ENCODE measurements at regions not wholly inside any gene's neighbourhood (a gene's known extent, or its start where the extent isn't known, plus 50 kb on each side); places are given as distances from the start of the nearest gene placed in this dataset.

DNA sequence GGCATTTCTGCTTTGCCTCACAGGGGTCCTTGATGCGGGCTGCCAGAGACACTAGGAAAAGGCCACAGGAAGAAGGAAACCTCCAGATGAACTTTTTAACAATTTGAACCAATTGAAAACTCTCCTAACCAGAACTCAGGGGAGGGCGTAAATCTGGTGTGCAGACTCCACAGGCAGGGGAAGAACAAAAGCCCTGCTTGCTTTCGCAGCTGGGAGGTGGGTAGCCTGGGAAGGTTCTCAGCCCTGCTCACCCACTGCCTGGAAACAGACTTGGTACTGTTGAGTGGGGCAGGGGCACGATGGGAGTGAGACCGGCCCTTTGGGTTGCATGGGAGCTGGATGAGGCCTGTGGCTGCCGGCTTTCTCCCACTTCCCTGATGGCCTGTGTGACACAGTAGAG, 237.8 kb upstream of the TLE4 start:
- H3K36me3 ChIP-seq (replicated peaks; ENCODE audit: control insufficient read depth, insufficient read depth, low read length): no peaks in the 10 kb centered on the region
- H3K27me3 ChIP-seq (ENCODE audit: control insufficient read depth, insufficient read depth, low read length): no peaks in the 10 kb centered on the region
- no peak for DNase-seq
- no peak overlapping the region for H3K4me3 ChIP-seq (ENCODE audit: insufficient read depth, low read depth, low read length)

GRCh38 chr9:79334711-79335110, 237.1 kb upstream of the TLE4 start:
- H3K36me3 ChIP-seq (replicated peaks; ENCODE audit: control insufficient read depth, insufficient read depth, low read length): no peaks in the 10 kb centered on the region
- no peak for DNase-seq
- no peak overlapping the region for H3K4me3 ChIP-seq (ENCODE audit: insufficient read depth, low read depth, low read length)
- H3K27me3 ChIP-seq (ENCODE audit: control insufficient read depth, insufficient read depth, low read length): no peaks in the 10 kb centered on the region

GRCh38 chr9:79335987-79336386, 235.8 kb upstream of the TLE4 start:
- no peak for DNase-seq
- H3K36me3 ChIP-seq (replicated peaks; ENCODE audit: control insufficient read depth, insufficient read depth, low read length): no peaks in the 10 kb centered on the region
- no peak overlapping the region for H3K4me3 ChIP-seq (ENCODE audit: insufficient read depth, low read depth, low read length)
- H3K27me3 ChIP-seq (ENCODE audit: control insufficient read depth, insufficient read depth, low read length): no peaks in the 10 kb centered on the region

- no peak overlapping the region for H3K4me3 ChIP-seq (ENCODE audit: insufficient read depth, low read depth, low read length)
- H3K27me3 ChIP-seq (ENCODE audit: control insufficient read depth, insufficient read depth, low read length): no peaks in the 10 kb centered on the region
- H3K36me3 ChIP-seq (replicated peaks; ENCODE audit: control insufficient read depth, insufficient read depth, low read length): no peaks in the 10 kb centered on the region
- no peak for DNase-seq
Observed at GRCh38 chr9:79341561-79341960, 230.2 kb upstream of the TLE4 start.

DNA sequence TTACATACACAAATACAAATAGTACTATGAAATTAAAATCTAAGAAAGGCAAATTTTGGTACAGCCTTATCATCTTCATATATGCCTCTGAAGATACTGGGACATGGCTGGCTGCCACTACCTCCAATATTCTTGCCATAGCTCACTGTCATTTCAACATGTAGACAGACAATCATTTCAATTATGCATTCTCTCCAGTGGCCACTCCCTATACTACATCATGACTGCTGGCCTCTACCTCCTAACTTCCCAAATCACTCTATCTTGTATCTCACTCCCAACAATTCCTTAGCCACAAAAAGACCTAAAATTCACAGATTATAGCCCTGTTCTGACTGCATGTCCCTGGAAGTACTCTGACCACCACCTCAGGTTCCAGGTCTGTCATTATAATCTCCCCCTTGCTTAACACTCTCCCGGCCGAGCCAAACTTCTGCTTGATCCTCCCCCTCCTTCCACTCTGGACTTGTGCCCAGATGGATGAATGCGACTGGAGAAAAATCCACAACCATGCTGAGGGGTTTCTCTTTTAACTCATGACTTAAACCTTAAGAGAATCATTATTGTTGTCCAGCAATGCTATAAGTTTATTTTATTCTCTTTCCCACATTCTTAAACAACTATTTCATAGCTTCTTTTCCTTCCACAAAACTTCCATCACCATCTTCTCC, 225.3 kb upstream of the TLE4 start:
- Histone ChIP-seq H3K36me3 (replicated peaks; ENCODE audit: control insufficient read depth, insufficient read depth, low read length) (no peaks in the 10 kb centered on the region), H3K4me3 (ENCODE audit: insufficient read depth, low read depth, low read length) (no peak overlapping the region), H3K27me3 (ENCODE audit: control insufficient read depth, insufficient read depth, low read length) (no peaks in the 10 kb centered on the region)
- no peak for DNase-seq

- H3K27me3 ChIP-seq (ENCODE audit: control insufficient read depth, insufficient read depth, low read length): no peaks in the 10 kb centered on the region
- H3K4me3 ChIP-seq (ENCODE audit: insufficient read depth, low read depth, low read length): no peak overlapping the region
- no peak for DNase-seq
- H3K36me3 ChIP-seq (replicated peaks; ENCODE audit: control insufficient read depth, insufficient read depth, low read length): no peaks in the 10 kb centered on the region
Observed at GRCh38 chr9:79352322-79352721, 219.4 kb upstream of the TLE4 start.

- no peaks in the 10 kb centered on the region for H3K27me3 ChIP-seq (ENCODE audit: control insufficient read depth, insufficient read depth, low read length)
- no peak for DNase-seq
- H3K36me3 ChIP-seq (replicated peaks; ENCODE audit: control insufficient read depth, insufficient read depth, low read length): no peaks in the 10 kb centered on the region
- no peak overlapping the region for H3K4me3 ChIP-seq (ENCODE audit: insufficient read depth, low read depth, low read length)
Observed at GRCh38 chr9:79353856-79354520, 217.8 kb upstream of the TLE4 start.

DNA sequence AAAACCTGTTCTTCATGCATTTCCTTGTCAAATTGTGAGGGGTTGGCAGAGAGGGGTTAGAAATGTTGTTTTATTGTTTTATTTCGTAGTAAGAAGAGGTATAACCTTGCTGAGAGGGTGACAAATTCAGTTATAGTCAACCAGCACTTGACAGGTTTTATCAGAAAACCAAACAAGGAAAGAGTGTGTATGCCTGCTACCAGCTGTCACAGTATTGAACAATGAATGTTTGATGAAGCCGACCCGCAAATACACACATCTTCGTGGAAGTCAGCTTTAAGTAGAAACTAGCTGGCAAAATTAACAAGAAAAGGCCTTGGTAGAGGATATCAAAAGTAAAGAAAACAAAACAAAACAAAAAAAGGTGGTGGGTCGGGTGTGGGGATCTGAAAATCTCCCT, 214.6 kb upstream of the TLE4 start:
- Histone ChIP-seq H3K4me3 (ENCODE audit: insufficient read depth, low read depth, low read length) (no peak overlapping the region), H3K27me3 (ENCODE audit: control insufficient read depth, insufficient read depth, low read length) (peaks cover 3% of the 10 kb centered on the region; the same call in 1 of the 2 replicates), H3K36me3 (replicated peaks; ENCODE audit: control insufficient read depth, insufficient read depth, low read length) (no peaks in the 10 kb centered on the region)
- no peak for DNase-seq

DNA sequence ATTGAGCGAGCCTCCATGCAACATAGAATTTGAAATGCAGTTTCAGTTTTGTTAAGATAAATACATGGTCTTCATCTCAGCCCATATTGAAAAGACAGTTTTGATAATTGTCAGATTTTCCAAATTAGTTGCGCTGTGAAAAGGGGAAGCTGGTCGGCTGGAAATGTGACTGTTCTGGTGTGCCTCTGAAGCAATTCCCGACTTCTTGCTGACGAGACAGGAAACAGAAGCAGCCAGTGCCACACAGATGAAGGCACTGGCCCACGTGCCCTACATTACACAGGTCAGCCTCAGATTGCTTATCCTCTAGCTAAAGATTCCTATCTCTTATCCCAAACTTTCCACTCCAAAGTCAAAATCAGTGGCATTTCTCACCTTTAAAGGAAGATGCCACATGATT, 214.1 kb upstream of the TLE4 start:
- Histone ChIP-seq H3K27me3 (ENCODE audit: control insufficient read depth, insufficient read depth, low read length) (peaks cover 3% of the 10 kb centered on the region; the same call in 1 of the 2 replicates), H3K36me3 (replicated peaks; ENCODE audit: control insufficient read depth, insufficient read depth, low read length) (no peaks in the 10 kb centered on the region), H3K4me3 (ENCODE audit: insufficient read depth, low read depth, low read length) (no peak overlapping the region)
- DNase-seq: no peak

GRCh38 chr9:79360387-79361347, 211.1 kb upstream of the TLE4 start:
- Histone ChIP-seq H3K36me3 (replicated peaks; ENCODE audit: control insufficient read depth, insufficient read depth, low read length) (no peaks in the 10 kb centered on the region), H3K4me3 (ENCODE audit: insufficient read depth, low read depth, low read length) (no peak overlapping the region), H3K27me3 (ENCODE audit: control insufficient read depth, insufficient read depth, low read length) (peaks cover 3% of the 10 kb centered on the region; the same call in 1 of the 2 replicates)
- DNase-seq: no peak

DNA sequence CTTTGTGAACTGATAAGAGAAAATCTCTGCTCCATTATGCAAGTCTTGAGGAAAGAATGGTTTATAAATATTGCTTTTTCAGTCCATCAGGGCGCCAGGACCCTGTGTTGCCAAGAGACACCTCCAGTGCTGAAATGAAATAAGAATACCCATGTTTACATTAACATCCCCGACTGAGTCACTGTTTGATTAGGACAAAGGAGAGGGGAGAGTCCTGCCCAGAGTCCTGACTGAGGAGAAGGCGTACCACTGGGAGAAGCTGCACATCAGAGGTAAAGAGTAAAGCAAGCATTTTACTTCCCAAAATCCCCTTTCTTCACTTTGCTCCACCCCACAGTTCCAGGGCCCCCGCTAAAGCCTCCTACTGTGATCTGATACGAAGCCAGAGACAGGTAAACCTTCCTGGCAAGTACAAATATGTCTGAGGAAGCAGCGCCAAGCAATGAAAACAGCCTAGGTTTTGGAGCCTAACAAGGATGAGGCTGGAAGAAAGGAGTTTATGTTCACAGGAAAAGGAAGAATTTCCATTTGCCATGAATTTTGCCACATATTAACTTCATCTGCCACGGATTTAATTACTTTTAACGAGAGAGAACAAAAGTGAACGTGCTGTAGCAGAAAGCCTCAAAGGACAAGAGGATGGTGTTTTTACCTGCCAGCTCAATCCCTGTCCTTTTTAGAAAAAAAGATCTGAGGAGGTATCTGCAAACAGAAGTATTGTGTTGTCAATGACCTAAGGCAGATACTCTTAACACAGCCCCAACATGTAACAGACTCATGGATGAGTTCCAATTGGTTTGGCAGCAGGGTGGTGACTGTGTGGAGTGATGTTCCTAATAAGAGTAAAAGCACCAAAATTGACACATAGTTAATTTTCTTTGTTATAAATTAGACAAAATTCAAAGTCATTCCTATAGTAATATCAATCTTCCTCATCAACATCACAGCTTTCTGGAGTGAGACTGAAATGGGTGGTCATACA, 209.4 kb upstream of the TLE4 start:
- H3K27me3 ChIP-seq (ENCODE audit: control insufficient read depth, insufficient read depth, low read length): peaks cover 3% of the 10 kb centered on the region; the same call in 1 of the 2 replicates
- no peaks in the 10 kb centered on the region for H3K36me3 ChIP-seq (replicated peaks; ENCODE audit: control insufficient read depth, insufficient read depth, low read length)
- no peak overlapping the region for H3K4me3 ChIP-seq (ENCODE audit: insufficient read depth, low read depth, low read length)
- peak; percentile 9 for DNase-seq

DNA sequence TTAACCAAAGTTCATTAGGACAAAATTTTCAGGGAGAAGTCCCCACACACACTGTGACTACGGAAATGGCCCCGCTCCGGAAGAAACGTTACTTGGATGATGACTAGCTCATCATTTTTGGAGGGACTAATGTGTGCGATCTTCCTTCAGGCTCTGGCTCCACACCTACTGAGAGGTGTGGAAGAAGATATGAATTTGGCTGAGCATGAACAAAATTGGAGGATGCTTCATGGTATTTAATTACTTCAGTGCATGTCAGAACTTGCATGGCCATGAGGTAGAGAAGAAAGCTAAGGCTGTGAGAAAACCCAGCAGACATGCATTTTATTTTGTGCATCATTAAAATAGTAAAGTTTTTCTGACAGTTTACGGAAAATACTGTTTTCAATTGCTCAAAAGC, 202.1 kb upstream of the TLE4 start:
- no peaks in the 10 kb centered on the region for H3K36me3 ChIP-seq (replicated peaks; ENCODE audit: control insufficient read depth, insufficient read depth, low read length)
- H3K27me3 ChIP-seq (ENCODE audit: control insufficient read depth, insufficient read depth, low read length): no peaks in the 10 kb centered on the region
- DNase-seq: no peak
- no peak overlapping the region for H3K4me3 ChIP-seq (ENCODE audit: insufficient read depth, low read depth, low read length)

DNA sequence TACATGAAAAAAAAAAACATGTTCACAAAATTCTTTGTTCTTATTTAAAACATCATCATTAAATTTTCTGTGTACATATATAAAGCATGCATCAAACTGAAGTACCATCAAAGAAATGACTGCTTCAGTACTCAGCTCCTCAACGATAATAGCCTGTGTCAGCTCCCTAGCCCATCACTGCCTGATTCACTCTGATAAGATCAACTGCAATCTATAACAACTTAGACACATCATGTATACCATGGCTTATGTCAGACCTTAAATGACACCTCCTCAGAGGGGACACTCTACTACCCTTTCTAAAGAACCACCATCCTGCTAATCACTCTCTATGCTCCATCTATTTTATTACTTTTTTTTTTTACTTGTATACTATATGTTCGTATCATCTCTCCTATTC, 200.5 kb upstream of the TLE4 start:
- H3K27me3 ChIP-seq (ENCODE audit: control insufficient read depth, insufficient read depth, low read length): no peaks in the 10 kb centered on the region
- H3K4me3 ChIP-seq (ENCODE audit: insufficient read depth, low read depth, low read length): no peak overlapping the region
- DNase-seq: no peak
- H3K36me3 ChIP-seq (replicated peaks; ENCODE audit: control insufficient read depth, insufficient read depth, low read length): no peaks in the 10 kb centered on the region
